ENCODE measurements at regions not wholly inside any gene's neighbourhood (a gene's known extent, or its start where the extent isn't known, plus 50 kb on each side); places are given as distances from the start of the nearest gene placed in this dataset.

DNA sequence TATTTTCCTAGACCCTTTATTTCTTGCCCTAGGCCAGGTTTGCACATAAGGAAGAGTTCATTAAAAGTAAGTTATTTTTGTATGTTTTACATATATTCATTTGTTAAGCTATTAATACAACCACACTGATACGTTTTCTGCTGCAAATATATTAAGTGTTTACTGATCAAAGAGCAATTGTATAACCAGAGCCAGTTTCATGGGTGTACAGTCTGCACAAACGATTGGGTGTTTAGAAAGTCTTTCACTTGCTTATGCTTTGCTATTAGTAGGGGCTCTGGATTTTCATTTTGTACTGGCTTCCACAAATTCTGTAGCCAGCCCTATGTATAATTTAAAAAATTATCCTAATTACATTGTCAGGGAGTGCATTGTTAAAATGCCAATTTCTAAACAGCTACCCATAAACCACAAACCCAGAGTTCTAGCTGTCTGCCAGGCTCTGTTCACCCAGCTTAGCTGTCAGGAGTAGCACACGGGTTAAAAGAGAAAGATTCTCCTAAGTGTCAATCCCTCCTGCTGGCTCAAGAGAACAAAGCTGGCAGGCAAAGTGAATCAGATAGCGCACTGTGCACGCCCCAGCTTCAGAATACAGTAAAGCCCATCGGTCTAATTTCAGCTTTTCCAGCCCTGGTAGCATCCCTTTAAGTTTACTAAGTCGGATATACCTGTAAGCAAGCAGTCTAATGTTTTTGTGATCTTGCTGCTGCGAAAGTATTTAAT, 151.0 kb upstream of the LMO3 start:
- no peaks in the 10 kb centered on the region for H3K9me3 ChIP-seq (ENCODE audit: low read length)
- H3K27me3 ChIP-seq (ENCODE audit: insufficient read depth, low read depth, low read length): no peaks in the 10 kb centered on the region
- H2AFZ ChIP-seq (ENCODE audit: low read depth, low read length): no peak overlapping the region
- no peaks in the 10 kb centered on the region for H4K20me1 ChIP-seq (ENCODE audit: insufficient read depth)
- H3K4me2 ChIP-seq (ENCODE audit: low read length): no peak overlapping the region
- no peaks in the 10 kb centered on the region for H3K36me3 ChIP-seq (ENCODE audit: insufficient read depth, low read length)
- peak overlapping the region; percentile 35 for H3K27ac ChIP-seq (ENCODE audit: low read length)
- H3F3A ChIP-seq (ENCODE audit: insufficient read depth, low read length, poor library complexity, severe bottlenecking): no peaks in the 10 kb centered on the region
- H3K79me2 ChIP-seq (replicated peaks; ENCODE audit: insufficient read depth, low read length): no peaks in the 10 kb centered on the region
- no peaks in the 10 kb centered on the region for H3K9me2 ChIP-seq (ENCODE audit: insufficient read depth, low read length)
- H3K4me3 ChIP-seq (ENCODE audit: low read length): peak overlapping the region; percentile 35
- TF ChIP-seq EP300 (conservative IDR thresholded peaks at IDR 0.05; ENCODE audit: poor library complexity, severe bottlenecking) (peak; percentile 53), TAF1 (IDR thresholded peaks at IDR 0.05; ENCODE audit: low read depth) (no peak), POLR2AphosphoS5 (IDR thresholded peaks at IDR 0.05) (peak; percentile 46), RAD21 (conservative IDR thresholded peaks at IDR 0.05) (peak; percentile 12)
- peak overlapping the region; percentile 22 for H3K9ac ChIP-seq (ENCODE audit: low read length)

DNA sequence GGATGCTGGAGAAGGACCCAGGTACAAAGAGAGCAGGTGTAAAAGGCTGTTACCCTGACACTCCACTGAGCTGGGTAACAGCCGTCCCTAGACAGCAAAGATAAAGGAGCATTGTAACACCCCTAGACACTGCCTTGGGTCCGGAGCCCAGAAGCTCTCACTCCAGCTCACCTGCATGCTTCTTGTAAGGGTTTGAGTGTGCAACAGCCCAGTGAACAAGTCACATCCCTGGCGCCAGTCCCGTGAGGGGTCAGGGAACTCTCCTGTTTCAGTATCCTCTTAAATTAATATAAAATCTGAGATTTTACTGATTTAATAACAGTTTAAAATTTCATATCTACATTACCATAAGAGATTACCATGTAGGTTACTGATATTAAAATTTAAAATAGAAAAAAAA, 124.8 kb upstream of the LMO3 start:
- Histone ChIP-seq H3K9ac (ENCODE audit: low read length) (no peak overlapping the region), H3K27ac (ENCODE audit: low read length) (no peak overlapping the region)

More for the DNA sequence above, 124.8 kb upstream of the LMO3 start:
- Histone ChIP-seq H2AFZ (ENCODE audit: low read depth, low read length) (no peak overlapping the region), H3K9me3 (ENCODE audit: low read length) (no peaks in the 10 kb centered on the region), H3F3A (ENCODE audit: insufficient read depth, low read length, poor library complexity, severe bottlenecking) (no peaks in the 10 kb centered on the region), H3K4me3 (ENCODE audit: low read length) (no peak overlapping the region), H3K27me3 (ENCODE audit: insufficient read depth, low read depth, low read length) (no peaks in the 10 kb centered on the region), H3K79me2 (replicated peaks; ENCODE audit: insufficient read depth, low read length) (no peaks in the 10 kb centered on the region), H3K4me2 (ENCODE audit: low read length) (no peak overlapping the region), H3K9me2 (ENCODE audit: insufficient read depth, low read length) (no peaks in the 10 kb centered on the region), H4K20me1 (ENCODE audit: insufficient read depth) (no peaks in the 10 kb centered on the region), H3K36me3 (ENCODE audit: insufficient read depth, low read length) (no peaks in the 10 kb centered on the region)
- TF ChIP-seq MXI1 (conservative IDR thresholded peaks at IDR 0.05; ENCODE audit: poor library complexity, severe bottlenecking) (no peak), SMC3 (conservative IDR thresholded peaks at IDR 0.05; ENCODE audit: poor library complexity) (no peak), EP300 (conservative IDR thresholded peaks at IDR 0.05; ENCODE audit: poor library complexity, severe bottlenecking) (no peak), RAD21 (conservative IDR thresholded peaks at IDR 0.05) (no peak), TAF1 (IDR thresholded peaks at IDR 0.05; ENCODE audit: low read depth) (no peak), POLR2AphosphoS5 (IDR thresholded peaks at IDR 0.05) (no peak), EZH2 (IDR thresholded peaks at IDR 0.05; ENCODE audit: borderline replicate concordance, insufficient read depth, low read length, poor library complexity, severe bottlenecking) (no peak)
- TF ChIP-seq, protein P1, sequence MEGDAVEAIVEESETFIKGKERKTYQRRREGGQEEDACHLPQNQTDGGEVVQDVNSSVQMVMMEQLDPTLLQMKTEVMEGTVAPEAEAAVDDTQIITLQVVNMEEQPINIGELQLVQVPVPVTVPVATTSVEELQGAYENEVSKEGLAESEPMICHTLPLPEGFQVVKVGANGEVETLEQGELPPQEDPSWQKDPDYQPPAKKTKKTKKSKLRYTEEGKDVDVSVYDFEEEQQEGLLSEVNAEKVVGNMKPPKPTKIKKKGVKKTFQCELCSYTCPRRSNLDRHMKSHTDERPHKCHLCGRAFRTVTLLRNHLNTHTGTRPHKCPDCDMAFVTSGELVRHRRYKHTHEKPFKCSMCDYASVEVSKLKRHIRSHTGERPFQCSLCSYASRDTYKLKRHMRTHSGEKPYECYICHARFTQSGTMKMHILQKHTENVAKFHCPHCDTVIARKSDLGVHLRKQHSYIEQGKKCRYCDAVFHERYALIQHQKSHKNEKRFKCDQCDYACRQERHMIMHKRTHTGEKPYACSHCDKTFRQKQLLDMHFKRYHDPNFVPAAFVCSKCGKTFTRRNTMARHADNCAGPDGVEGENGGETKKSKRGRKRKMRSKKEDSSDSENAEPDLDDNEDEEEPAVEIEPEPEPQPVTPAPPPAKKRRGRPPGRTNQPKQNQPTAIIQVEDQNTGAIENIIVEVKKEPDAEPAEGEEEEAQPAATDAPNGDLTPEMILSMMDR (IDR thresholded peaks at IDR 0.05; ENCODE audit: poor library complexity, severe bottlenecking): no peak
- TF ChIP-seq, protein P2, sequence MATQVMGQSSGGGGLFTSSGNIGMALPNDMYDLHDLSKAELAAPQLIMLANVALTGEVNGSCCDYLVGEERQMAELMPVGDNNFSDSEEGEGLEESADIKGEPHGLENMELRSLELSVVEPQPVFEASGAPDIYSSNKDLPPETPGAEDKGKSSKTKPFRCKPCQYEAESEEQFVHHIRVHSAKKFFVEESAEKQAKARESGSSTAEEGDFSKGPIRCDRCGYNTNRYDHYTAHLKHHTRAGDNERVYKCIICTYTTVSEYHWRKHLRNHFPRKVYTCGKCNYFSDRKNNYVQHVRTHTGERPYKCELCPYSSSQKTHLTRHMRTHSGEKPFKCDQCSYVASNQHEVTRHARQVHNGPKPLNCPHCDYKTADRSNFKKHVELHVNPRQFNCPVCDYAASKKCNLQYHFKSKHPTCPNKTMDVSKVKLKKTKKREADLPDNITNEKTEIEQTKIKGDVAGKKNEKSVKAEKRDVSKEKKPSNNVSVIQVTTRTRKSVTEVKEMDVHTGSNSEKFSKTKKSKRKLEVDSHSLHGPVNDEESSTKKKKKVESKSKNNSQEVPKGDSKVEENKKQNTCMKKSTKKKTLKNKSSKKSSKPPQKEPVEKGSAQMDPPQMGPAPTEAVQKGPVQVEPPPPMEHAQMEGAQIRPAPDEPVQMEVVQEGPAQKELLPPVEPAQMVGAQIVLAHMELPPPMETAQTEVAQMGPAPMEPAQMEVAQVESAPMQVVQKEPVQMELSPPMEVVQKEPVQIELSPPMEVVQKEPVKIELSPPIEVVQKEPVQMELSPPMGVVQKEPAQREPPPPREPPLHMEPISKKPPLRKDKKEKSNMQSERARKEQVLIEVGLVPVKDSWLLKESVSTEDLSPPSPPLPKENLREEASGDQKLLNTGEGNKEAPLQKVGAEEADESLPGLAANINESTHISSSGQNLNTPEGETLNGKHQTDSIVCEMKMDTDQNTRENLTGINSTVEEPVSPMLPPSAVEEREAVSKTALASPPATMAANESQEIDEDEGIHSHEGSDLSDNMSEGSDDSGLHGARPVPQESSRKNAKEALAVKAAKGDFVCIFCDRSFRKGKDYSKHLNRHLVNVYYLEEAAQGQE (IDR thresholded peaks at IDR 0.05; ENCODE audit: borderline replicate concordance): no peak

All from neural cell (in vitro differentiated cells).